Psoas muscle (tissue), 7 donors: ENCODE measurements at regions not wholly inside any gene's neighbourhood (a gene's known extent, or its start where the extent isn't known, plus 50 kb on each side); places are given as distances from the start of the nearest gene placed in this dataset.

Source experiments
- ATAC-seq, 4 donors: fragments of 200-7000 bp; cut with Tn5 transposase; one replicate each; pipeline ENCODE4 v1.9.1; 2020; ENCODE audit warnings: moderate library complexity in 3 of 4, mild to moderate bottlenecking in 2 of 4
- DNase-seq, 2 donors: peaks; one replicate each; pipeline ENCODE4 v3.0.0-alpha.2; 2020
- H3K27ac ChIP-seq: fragments of 200-600 bp; one replicate; pipeline ENCODE4 v1.8.0; 2022
- H3K27me3 ChIP-seq, 3 donors: fragments of 200-600 bp in 1 of 3; one replicate each; pipeline versions ENCODE4 v1.6.1 to v1.8.0; 2013 to 2022; ENCODE audit warnings: low read length in 2 of 3, mild to moderate bottlenecking in 2 of 3, moderate library complexity in 1 of 3; ENCODE audit not compliant: insufficient read depth in 3 of 3
- H3K36me3 ChIP-seq, 2 donors: fragments of 200-600 bp in 1 of 2; one replicate each; pipeline versions ENCODE4 v1.6.1 to v1.8.0; 2013 to 2022; ENCODE audit warnings: low read depth in 1 of 2, mild to moderate bottlenecking in 1 of 2, moderate library complexity in 1 of 2; ENCODE audit not compliant: insufficient read depth in 1 of 2
- H3K4me1 ChIP-seq: fragments of 200-600 bp; one replicate; pipeline ENCODE4 v1.8.0; 2022
- H3K4me3 ChIP-seq: fragments of 200-600 bp; one replicate; pipeline ENCODE4 v1.8.0; 2022; ENCODE audit warnings: mild to moderate bottlenecking
- H3K9me3 ChIP-seq: fragments of 200-600 bp; one replicate; pipeline ENCODE4 v1.8.0; 2022
- CTCF ChIP-seq: fragments of 200-600 bp; IDR thresholded peaks from one replicate; pipeline ENCODE4 v1.8.0; 2022; ENCODE audit warnings: antibody characterized with exemption
- WGBS, 3 donors: extraction: QIAGEN DNeasy Blood & Tissue Kit; methylation state at CpG; one replicate each; pipeline versions ENCODE4 v1.1.6 to v1.1.7; 2013; 5-methylcytosine and 5-hydroxymethylcytosine counted together
- intact Hi-C, 2 donors: fragments of 100-400 bp; cut with DNase I; formaldehyde crosslinking; loops; one replicate each; pipeline versions ENCODE4 v1.11.0 to v1.14.2; 2022
- donor health status: healthy with polysubstance abuse.
- donor health status: DM: no; HTN: no; CAD: no; lungs with moderate emphysema.
- donor health status: Bipolar disorder and iron deficiency.
- donor health status: healthy.
- donor health status: DM: yes; HTN: yes; CAD: no.
- donor health status: DM: no; HTN: no; CAD: no.
- donor health status: DM: yes; HTN: yes; CAD: no.

- H3K36me3 ChIP-seq, result peaks cover 0 to 20% of the 10 kb centered on the region in 2 donors
- ATAC-seq, result no peak
- DNase-seq, result no peak
Observed at GRCh38 chr17:63316100-63316499, 130.0 kb downstream of the CYB561 start.

GRCh38 chr17:63317166-63317840 lies 128.8 kb downstream of the CYB561 start:
- H3K9me3 ChIP-seq, result no peaks in the 10 kb centered on the region
- DNase-seq (no peak), ATAC-seq (no peak)
- intact Hi-C loops, result no loop called here
- WGBS, 3 donors, result 63 to 69% (median 64%) methylated on average over 2 of the region's 2 CpGs
- H3K4me3 ChIP-seq, result no peak overlapping the region
- peaks cover 0 to 20% of the 10 kb centered on the region in 2 donors for H3K36me3 ChIP-seq
- no peaks in the 10 kb centered on the region for H3K27me3 ChIP-seq
- no peaks in the 10 kb centered on the region for H3K4me1 ChIP-seq
- no peak overlapping the region for H3K27ac ChIP-seq
- TF ChIP-seq CTCF, result no peak

More at GRCh38 chr17:63316100-63316499, 130.0 kb downstream of the CYB561 start:
- 31 to 58% (median 50%) methylated on average over 1 of the region's 1 CpG for WGBS, 3 donors
- Histone ChIP-seq H3K27me3 (no peaks in the 10 kb centered on the region), H3K4me3 (no peak overlapping the region), H3K27ac (no peak overlapping the region), H3K4me1 (no peaks in the 10 kb centered on the region), H3K9me3 (no peaks in the 10 kb centered on the region)
- no peak for TF ChIP-seq CTCF
- intact Hi-C loops, result no loop called here

- H3K4me1 ChIP-seq, result no peaks in the 10 kb centered on the region
- TF ChIP-seq CTCF, result no peak
- H3K4me3 ChIP-seq, result no peak overlapping the region
- H3K9me3 ChIP-seq, result no peaks in the 10 kb centered on the region
- intact Hi-C loops, result no loop called here
- H3K27ac ChIP-seq, result no peak overlapping the region
- ATAC-seq (no peak), DNase-seq (no peak)
- no peaks in the 10 kb centered on the region for H3K36me3 ChIP-seq
- 93 to 98% (median 95%) methylated on average over 4 of the region's 4 CpGs for WGBS, 3 donors
- no peaks in the 10 kb centered on the region for H3K27me3 ChIP-seq
Observed at GRCh38 chr17:63325808-63326207, 120.3 kb downstream of the CYB561 start.

- DNase-seq (no peak), ATAC-seq (no peak)
- H3K9me3 ChIP-seq, result no peaks in the 10 kb centered on the region
- no peak overlapping the region for H3K27ac ChIP-seq
- TF ChIP-seq CTCF, result no peak
- no peaks in the 10 kb centered on the region for H3K27me3 ChIP-seq
- H3K4me1 ChIP-seq, result no peaks in the 10 kb centered on the region
- H3K4me3 ChIP-seq, result no peak overlapping the region
- no peaks in the 10 kb centered on the region for H3K36me3 ChIP-seq
- intact Hi-C loops, result no loop called here
Observed at GRCh38 chr17:63329876-63330275, 116.2 kb downstream of the CYB561 start.
